Upper lobe of left lung (tissue), 6 donors: ENCODE measurements at regions not wholly inside any gene's neighbourhood (a gene's known extent, or its start where the extent isn't known, plus 50 kb on each side); places are given as distances from the start of the nearest gene placed in this dataset.

ENCODE experiments used
- ATAC-seq, 2 donors: fragments of 200-7000 bp; cut with Tn5 transposase; one replicate each; pipeline ENCODE4 v1.9.1; 2022; ENCODE audit warnings: mild to moderate bottlenecking in 2 of 2, moderate library complexity in 2 of 2; ENCODE audit not compliant: low FRiP score in 2 of 2
- DNase-seq, 2 donors: peaks; one replicate each; pipeline ENCODE4 v3.0.0-alpha.2; 2019 to 2020
- H3K27ac ChIP-seq, 4 donors: fragments of 200-600 bp; sonication (generic); one replicate each; pipeline ENCODE4 v1.5.1; 2016 to 2019
- H3K27me3 ChIP-seq, 4 donors: fragments of 200-600 bp; sonication (generic); one replicate each; pipeline ENCODE4 v1.5.1; 2017 to 2019
- H3K36me3 ChIP-seq, 4 donors: fragments of 200-600 bp; sonication (generic); one replicate each; pipeline ENCODE4 v1.5.1; 2016 to 2019
- H3K4me1 ChIP-seq, 4 donors: fragments of 200-600 bp; sonication (generic); one replicate each; pipeline ENCODE4 v1.5.1; 2018 to 2019
- H3K4me3 ChIP-seq, 4 donors: fragments of 200-600 bp; sonication (generic); one replicate each; pipeline ENCODE4 v1.5.1; 2017 to 2019; ENCODE audit warnings: mild to moderate bottlenecking in 2 of 4, moderate library complexity in 1 of 4
- H3K9me3 ChIP-seq, 4 donors: fragments of 200-600 bp; sonication (generic); one replicate each; pipeline ENCODE4 v1.5.1; 2018 to 2019
- CTCF ChIP-seq, 6 experiments: fragments of 450-650 bp in 4 of 6; fragments of 200-600 bp in 2 of 6; sonication (generic) in 2 of 6; IDR thresholded peaks; one replicate each; pipeline ENCODE4 v1.5.1; 2016 to 2019; ENCODE audit warnings: antibody characterized with exemption in 6 of 6
- EP300 ChIP-seq, 4 donors: sonication (generic); formaldehyde crosslinking; IDR thresholded peaks; one replicate each; pipeline ENCODE4 v1.5.1; 2017; ENCODE audit warnings: antibody characterized with exemption in 4 of 4, control low read depth in 2 of 4
- POLR2A ChIP-seq, 4 donors: fragments of 450-650 bp; IDR thresholded peaks; one replicate each; pipeline ENCODE4 v1.5.1; 2016 to 2017; ENCODE audit warnings: antibody characterized with exemption in 4 of 4, mild to moderate bottlenecking in 2 of 4
- POLR2AphosphoS5 ChIP-seq, 2 donors: sonication (generic); formaldehyde crosslinking; IDR thresholded peaks; one replicate each; pipeline ENCODE4 v1.5.1; 2017; ENCODE audit warnings: antibody characterized with exemption in 2 of 2
- WGBS, 2 donors: methylation state at CpG; one replicate each; pipeline ENCODE4 v1.1.5; 2017 to 2018; 5-methylcytosine and 5-hydroxymethylcytosine counted together
- donor health status: DM: no; HTN: no; CAD: no; lungs with moderate emphysema.
- donor health status: DM: no; HTN: yes; CAD: no; lungs with severe emphysema.

GRCh38 chr10:120387326-120387725 lies 69.7 kb upstream of the PLPP4 start:
- TF ChIP-seq POLR2A (IDR thresholded peaks at IDR 0.05) (no peak), EP300 (IDR thresholded peaks at IDR 0.05) (no peak), POLR2AphosphoS5 (IDR thresholded peaks at IDR 0.05) (no peak), CTCF (IDR thresholded peaks at IDR 0.05) (no peak)
- no peak overlapping the region for H3K4me3 ChIP-seq
- ATAC-seq: no peak
- no peaks in the 10 kb centered on the region for H3K9me3 ChIP-seq
- WGBS, 2 donors: 66 to 73% methylated on average over 2 of the region's 2 CpGs
- no peak overlapping the region for H3K27ac ChIP-seq
- no peak for DNase-seq
- no peaks in the 10 kb centered on the region for H3K36me3 ChIP-seq
- no peaks in the 10 kb centered on the region for H3K27me3 ChIP-seq
- H3K4me1 ChIP-seq: no peaks in the 10 kb centered on the region

- no peak for DNase-seq
- no peaks in the 10 kb centered on the region for H3K27me3 ChIP-seq
- no peaks in the 10 kb centered on the region for H3K9me3 ChIP-seq
- ATAC-seq: no peak
- no peak overlapping the region for H3K27ac ChIP-seq
- H3K4me1 ChIP-seq: no peaks in the 10 kb centered on the region
- H3K36me3 ChIP-seq: no peaks in the 10 kb centered on the region
- H3K4me3 ChIP-seq: no peak overlapping the region
- WGBS, 2 donors: 82 to 89% methylated on average over 4 of the region's 4 CpGs
- TF ChIP-seq EP300 (IDR thresholded peaks at IDR 0.05) (no peak), POLR2A (IDR thresholded peaks at IDR 0.05) (no peak), POLR2AphosphoS5 (IDR thresholded peaks at IDR 0.05) (no peak), CTCF (IDR thresholded peaks at IDR 0.05) (no peak)
Measured at GRCh38 chr10:120392245-120392644, 64.8 kb upstream of the PLPP4 start.

GRCh38 chr10:120392671-120393079 lies 64.4 kb upstream of the PLPP4 start:
- WGBS, 2 donors: 60 to 66% methylated on average over 2 of the region's 2 CpGs
- Histone ChIP-seq H3K36me3 (no peaks in the 10 kb centered on the region), H3K9me3 (no peaks in the 10 kb centered on the region), H3K27ac (no peak overlapping the region), H3K4me1 (no peaks in the 10 kb centered on the region), H3K4me3 (no peak overlapping the region), H3K27me3 (no peaks in the 10 kb centered on the region)
- DNase-seq (no peak), ATAC-seq (no peak)
- no peak for TF ChIP-seq POLR2A (IDR thresholded peaks at IDR 0.05)
- TF ChIP-seq CTCF (IDR thresholded peaks at IDR 0.05): no peak
- TF ChIP-seq EP300 (IDR thresholded peaks at IDR 0.05): no peak
- TF ChIP-seq POLR2AphosphoS5 (IDR thresholded peaks at IDR 0.05): no peak

- no peaks in the 10 kb centered on the region for H3K4me1 ChIP-seq
- WGBS, 2 donors: 83 to 95% methylated on average over 1 of the region's 1 CpG
- no peaks in the 10 kb centered on the region for H3K27me3 ChIP-seq
- ATAC-seq (no peak), DNase-seq (no peak)
- H3K27ac ChIP-seq: no peak overlapping the region
- H3K9me3 ChIP-seq: no peaks in the 10 kb centered on the region
- no peaks in the 10 kb centered on the region for H3K36me3 ChIP-seq
- H3K4me3 ChIP-seq: no peak overlapping the region
- no peak for TF ChIP-seq EP300 (IDR thresholded peaks at IDR 0.05)
- no peak for TF ChIP-seq POLR2AphosphoS5 (IDR thresholded peaks at IDR 0.05)
- TF ChIP-seq CTCF (IDR thresholded peaks at IDR 0.05): no peak
- no peak for TF ChIP-seq POLR2A (IDR thresholded peaks at IDR 0.05)
Measured at GRCh38 chr10:120394446-120394845, 62.6 kb upstream of the PLPP4 start.

- Histone ChIP-seq H3K27ac (no peak overlapping the region), H3K4me3 (no peak overlapping the region), H3K9me3 (no peaks in the 10 kb centered on the region), H3K4me1 (no peaks in the 10 kb centered on the region), H3K27me3 (no peaks in the 10 kb centered on the region), H3K36me3 (no peaks in the 10 kb centered on the region)
- ATAC-seq (no peak), DNase-seq (no peak)
- 82 to 85% methylated on average over 6 of the region's 6 CpGs for WGBS, 2 donors
- TF ChIP-seq POLR2AphosphoS5 (IDR thresholded peaks at IDR 0.05): no peak
Measured at GRCh38 chr10:120396228-120396627, 60.8 kb upstream of the PLPP4 start.
